HG03108 (cell line): ENCODE measurements at regions not wholly inside any gene's neighbourhood (a gene's known extent, or its start where the extent isn't known, plus 50 kb on each side); places are given as distances from the start of the nearest gene placed in this dataset.

Experiments
- ATAC-seq: cut with Tn5 transposase; IDR thresholded peaks from one replicate; pipeline ENCODE4 v1.9.1; 2021; ENCODE audit warnings: moderate library complexity; ENCODE audit not compliant: unreplicated experiment

DNA sequence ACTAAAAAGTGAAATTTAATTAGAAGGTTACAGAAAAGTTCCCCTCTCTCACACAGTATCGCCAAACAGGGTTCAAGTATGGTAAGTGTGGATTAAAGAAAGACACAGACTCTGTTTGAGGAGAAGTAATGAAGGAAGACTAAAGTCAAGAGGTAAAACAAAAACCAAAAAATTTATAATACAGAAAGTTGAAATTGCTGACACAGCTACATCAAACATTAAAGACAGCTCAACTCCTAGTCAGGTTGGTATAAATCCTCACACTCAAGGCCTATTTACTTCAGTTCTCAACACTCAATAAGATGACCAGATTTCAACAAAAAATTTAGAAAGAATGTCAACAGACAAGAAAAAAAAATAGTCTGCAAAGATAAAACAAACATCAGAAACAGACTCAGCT, 300.5 kb upstream of the LINC00305 start:
- no peak for ATAC-seq

DNA sequence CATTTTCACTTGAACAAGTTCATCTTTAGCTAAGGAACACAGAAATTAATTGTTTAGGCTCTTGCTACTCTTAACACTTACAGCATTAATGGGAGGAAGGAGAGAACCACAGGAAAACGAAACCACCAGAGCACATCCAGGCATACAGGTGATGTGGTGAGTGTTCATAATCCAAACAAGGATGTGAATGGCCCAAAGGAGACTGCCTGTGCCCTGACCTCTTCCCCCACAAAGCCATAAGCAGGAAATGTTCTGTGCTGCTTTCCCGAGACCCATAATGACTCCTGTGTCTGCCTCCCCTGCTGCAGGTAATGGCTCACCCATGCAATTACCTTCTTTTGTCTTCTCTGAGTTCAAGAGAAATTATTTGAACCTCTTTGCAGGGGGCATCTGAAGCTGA, 295.9 kb upstream of the LINC00305 start:
- ATAC-seq = no peak

DNA sequence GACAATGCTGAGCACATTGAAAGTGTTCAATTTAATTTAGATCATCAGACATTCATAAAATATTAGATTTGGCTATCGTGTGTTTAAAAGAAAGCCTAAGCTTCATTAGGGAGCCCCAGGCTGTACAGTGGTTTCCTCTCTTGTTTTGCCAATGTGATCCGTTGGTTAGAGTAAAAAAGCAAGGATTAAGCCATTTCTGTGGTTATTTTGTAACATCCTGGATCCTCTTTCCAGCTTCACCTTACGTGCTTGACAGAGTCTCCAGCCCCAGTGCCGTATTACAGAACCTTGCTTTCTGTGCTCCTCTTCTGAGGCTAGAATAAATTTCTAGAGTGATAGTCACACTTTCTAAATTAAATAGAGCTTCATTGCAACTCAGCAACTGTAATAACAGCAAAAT, 289.3 kb upstream of the LINC00305 start:
- ATAC-seq = no peak

DNA sequence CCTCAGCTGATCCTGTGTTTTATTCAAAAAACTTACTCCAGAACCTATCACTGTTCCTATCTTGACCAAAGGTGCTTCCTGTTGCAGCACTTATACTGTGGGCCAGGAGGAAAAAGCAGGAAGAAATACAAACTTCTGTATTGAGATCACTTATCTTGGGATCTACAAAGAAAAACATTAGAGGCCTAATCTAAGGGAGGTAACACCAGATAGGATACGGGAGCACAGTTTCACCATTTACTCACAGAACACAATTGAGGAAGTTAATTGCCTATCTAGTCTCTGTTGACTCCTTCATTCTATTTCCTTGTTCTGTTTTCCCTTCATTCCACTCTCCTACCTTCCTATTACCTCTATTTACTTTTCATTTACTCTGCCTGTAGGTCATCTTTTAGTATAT, 287.2 kb upstream of the LINC00305 start:
- no peak for ATAC-seq

DNA sequence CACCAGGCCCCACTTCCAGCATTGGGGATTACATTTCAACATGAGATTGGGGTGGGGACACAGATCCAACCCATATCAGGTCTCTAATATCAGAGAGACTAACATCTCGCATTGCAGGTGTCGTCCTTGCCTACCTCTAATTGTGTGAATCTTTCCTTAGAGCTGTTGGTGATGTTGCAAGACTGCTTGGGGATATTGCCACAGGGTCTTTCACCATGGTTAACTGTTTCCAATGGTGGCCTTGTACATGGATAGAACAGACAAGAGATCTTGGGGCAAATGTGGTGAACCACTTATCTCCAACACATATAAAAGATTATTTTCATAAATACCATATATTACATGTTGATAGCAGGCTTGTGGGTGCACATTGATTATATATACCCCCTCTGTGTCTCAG, 270.3 kb upstream of the LINC00305 start:
- no peak for ATAC-seq

DNA sequence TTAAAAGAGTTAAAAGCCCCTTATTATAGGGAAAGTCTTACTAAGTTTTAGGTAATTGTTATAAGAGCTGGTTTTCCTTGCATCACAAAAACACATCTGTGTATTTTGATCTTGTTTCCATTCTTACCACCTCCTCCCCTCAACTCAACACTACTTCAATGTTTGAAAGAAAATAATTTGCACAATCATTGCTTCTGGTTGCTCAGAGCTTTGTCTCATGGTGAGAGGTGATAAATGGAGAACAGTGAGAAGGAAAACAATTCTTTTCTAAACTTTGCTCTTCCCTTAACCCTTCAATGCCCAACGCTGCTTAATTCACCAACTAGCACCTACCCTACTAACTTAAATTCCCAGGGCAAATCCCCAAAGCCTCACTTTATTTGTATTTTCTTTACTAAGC, 268.1 kb upstream of the LINC00305 start:
- no peak for ATAC-seq

DNA sequence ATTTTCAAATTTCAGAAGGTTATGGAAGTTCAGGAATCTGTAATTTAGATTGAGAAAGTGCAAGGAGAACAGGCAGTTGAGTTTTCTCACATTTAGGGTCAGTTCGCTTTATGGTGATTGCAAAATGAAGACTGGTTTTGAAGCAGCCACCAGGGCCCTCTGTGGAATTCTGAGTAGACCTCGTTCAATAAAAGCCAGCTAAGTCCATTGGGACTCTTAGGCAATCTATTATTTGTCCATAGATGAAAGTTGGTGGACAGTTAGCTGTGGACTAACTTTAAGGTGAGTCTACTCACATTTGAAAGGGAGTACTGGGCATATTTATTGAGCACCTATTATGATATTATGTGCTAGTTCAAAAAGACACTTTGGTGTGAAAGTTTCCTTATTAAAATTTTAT, 266.3 kb upstream of the LINC00305 start:
- ATAC-seq = no peak

DNA sequence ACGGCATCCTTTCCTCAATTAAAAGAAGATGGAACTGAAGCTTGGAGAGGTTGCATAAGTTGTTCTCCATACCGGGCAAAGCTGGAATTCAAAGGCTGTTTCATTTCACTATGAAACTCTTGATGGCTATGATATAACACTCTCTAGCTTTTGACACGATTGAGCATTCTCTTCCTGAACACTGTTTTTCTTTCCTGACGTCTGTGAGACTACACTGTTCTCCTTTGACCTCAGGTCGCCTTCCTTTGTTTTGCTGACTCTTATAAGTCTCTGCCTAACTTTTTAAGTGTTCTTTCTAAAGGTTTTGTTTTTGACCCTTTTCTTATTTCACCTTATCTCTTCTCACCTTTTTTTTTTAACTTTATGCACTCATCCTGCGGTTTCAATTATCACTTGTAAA, 261.8 kb upstream of the LINC00305 start:
- ATAC-seq = no peak

DNA sequence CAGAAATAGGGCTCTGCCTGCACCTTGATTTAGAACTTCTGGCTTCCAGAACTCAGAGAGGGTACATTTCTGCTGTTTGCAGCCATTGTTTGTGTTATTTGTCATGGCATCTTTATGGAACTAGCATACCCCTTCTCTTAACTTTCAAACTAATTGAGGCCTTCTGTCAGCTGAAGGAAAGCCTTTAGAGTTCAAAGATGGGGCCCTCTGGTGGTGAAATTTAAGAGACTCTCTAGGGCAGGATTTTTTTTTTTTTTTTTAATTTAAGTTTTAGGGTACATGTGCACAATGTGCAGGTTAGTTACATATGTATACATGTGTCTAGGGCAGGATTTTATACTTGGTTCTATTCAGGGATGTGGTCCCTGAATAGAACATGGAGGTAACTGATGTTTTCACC, 260.6 kb upstream of the LINC00305 start:
- ATAC-seq = no peak

DNA sequence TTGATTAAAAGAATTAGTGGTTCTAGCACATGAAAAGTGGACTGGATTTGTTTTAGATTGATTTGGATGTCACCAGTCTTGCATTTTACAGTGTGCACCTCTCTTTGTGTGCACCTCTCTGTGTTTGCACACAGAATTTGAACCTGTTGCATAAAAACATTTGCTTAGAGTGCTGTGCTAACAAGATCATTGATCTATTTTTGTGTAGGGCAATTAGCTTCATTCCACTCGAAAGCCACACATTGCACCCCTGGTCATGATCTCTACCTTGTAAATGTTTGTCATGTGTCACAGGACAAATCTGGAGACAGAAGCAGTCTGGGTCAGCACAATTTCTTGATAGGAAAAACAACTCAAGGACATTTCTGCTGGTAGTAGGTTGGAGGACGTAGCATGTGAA, 258.7 kb upstream of the LINC00305 start:
- no peak for ATAC-seq

DNA sequence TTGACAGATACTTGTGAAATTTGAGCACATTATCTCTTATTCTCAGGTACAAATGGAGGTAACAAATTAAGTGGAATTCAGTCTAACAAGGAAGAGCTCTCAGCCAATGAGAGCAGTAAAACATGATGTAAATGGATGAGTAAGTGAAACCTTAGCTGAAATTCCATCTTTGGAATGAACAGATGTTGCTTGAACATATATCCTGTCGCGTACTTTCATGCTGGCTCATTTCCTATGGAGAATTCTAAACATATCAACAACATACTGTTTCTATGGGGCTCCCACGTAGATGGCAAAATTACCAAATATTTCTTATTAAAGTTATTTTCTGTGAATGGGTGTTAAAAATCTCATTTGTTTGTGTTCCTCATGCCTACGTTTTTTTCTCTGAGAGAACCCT, 256.3 kb upstream of the LINC00305 start:
- no peak for ATAC-seq

DNA sequence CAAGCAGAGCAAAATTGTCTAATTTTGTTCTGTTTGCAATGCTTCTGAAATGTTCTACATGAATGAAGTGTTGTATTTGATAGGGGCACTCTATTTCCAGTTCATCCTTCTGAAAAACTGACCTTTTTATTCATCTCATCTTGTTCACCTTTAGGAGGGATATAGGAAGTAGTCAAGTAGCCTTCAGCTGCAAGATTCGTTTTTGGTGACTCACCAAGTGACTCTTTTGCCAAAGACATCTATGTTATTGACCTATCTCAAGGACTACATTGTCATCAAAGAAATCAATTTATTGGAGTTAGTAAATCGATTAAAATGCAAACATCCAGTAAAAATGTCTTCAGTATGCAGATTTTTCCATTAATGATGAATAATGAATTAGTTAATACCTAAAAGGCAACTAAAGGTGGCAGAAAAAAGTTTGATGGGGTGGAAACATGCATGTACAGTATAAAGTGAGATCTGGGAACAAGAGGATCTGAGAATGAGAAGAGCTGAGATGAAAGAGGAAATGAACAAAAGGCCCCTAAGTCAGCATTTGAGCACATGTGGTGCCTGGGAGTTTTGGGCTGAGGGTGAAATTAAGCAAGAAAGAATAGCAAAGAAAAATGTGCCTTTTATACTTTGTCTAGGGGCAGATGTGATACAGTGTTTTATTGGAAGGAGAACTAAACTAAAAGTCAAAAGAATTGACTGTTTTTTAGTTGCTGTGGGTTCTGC, 255.1 kb upstream of the LINC00305 start:
- ATAC-seq = no peak

DNA sequence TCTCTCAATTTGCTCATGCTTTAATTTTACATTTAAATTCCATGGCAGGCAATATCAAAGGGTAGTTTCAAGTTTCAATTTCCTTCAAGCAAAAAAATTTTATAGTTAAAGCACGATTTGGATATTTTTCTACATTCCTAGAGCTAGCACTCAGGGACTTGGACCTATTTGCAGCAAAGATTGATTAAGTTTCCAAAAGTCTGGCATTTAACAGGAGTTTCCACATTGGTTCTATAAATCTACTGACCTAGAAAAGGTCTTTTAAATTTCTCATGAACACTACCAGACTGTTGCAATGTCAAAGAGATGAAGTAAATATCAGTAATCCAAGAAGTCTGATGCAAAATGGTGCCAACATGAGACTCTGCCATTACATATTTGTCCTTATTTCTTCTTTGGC, 253.7 kb upstream of the LINC00305 start:
- ATAC-seq = no peak

DNA sequence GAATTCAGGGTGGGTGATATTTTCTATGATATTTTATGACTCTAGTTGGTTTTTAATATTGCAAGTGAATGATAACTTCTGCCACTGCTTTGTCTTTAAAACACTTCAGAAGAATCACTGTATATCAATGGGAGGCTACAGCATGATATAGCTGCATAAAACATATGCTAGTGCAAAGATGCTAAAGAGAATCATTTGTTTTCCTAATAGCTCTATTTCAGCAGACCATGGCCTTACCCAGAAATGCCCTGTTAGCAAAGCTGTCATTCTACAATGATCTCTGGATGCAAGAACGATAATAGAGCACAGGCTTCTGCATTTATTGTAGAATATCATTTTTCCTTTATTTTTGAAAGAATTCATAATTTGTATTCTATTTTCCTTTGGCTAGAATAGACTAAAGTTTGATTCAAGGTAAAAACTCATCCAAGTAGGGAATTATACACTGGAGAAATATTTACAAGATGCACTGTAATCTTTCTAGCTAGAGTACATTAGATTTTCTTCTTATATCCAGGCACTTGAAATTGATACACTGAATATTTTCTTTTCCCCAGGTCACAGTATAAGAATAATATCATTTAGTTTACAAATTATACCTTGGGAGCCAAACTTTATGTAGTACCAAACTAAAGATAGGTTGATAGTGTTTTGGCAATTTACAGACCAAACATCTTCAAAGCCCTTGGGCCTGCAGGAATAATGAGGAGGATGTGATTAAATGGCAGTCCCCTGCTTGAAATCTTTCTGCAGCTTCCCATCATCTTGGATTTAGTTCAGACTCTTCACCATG, 252.6 kb upstream of the LINC00305 start:
- no peak for ATAC-seq

DNA sequence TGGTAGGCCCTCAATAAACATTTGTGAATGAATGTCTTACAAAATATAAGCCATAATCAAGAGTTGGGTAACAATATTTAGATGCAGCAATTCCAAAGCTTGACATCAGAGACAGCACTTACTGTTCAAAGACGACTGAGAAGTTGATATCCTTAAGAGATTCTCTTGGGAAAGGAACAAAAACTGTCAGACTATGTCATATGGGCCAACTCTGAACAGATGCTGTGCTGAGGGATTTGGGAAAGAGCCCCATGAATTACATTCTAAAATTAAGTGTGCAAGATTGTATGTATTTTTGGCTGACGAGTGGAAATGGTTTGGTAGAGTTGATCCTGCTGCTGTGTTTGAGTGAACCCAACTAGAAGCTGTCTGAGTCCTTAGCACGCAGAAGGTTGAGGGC, 250.7 kb upstream of the LINC00305 start:
- no peak for ATAC-seq

DNA sequence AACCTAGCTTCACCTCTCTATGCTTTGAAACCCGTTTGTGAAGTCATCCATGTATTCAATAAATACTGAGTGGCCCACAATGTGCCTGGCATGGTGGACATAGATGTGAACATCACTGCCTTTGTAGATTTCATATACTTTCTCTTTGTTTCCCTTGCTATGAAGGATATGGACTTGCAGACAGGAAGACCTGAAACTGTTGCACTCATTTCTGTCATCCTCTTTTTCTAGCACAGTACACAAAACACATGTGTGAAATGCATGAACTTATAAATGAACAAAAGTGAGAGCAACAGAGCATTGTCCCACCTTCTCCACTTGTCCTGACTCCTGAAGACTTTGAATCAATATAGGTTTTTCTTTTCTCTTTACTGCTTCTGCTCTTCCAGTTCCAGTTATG, 249.4 kb upstream of the LINC00305 start:
- ATAC-seq = no peak

DNA sequence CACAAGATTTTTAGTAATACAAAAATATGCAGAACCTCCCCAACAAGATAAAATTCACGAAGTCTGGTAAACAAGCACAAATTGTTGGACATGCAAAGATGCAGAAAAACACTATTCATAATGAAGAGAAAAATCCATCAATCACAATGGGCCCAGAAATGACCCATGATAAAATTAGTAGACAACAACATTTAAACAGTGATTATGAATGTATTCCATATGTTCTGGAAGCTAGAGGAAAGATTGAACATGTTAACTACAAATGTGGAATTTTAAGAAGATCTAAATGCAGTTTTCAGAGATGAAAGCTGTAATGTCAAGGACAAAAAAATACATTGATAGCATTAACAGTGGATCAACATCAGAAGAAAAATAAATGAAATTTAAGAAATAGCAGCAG, 243.3 kb upstream of the LINC00305 start:
- ATAC-seq = no peak

DNA sequence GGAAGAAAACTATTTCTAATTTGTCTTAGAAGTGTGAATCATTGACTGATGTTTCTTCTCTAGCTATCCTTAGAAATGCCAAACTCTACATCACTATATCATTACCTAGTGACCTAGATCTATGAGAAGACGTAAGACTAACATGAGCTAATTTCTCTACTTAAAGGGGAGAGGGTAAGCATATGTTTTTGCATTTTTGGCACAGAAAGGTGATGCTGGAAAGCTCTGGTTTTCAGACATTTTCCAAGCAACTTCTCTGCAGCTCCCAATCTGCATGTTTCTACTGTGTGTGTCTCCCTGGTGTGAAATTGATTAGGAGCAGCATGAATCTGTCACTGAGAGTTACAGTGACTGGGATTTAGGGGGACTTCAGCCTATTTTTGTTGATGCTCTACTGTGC, 235.2 kb upstream of the LINC00305 start:
- no peak for ATAC-seq

DNA sequence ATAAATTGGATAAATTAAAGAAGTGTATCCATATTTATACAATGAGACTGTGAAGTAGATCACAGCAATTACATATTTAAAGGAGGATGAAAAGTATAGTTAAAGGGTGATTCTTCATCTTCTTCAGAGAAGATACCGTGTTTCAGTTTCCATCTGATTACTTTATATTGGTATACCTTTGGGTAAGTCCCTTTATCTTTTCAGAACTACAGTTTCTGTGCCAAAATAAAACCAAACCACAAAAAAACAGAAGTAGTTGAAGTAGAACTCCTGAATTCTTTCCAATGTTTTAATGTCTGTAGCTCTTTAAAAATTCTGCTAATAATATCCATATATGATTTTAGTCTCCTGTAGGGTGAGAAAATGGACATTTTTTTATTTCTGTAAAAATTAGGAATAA, 231.2 kb upstream of the LINC00305 start:
- ATAC-seq = peak; percentile 96

DNA sequence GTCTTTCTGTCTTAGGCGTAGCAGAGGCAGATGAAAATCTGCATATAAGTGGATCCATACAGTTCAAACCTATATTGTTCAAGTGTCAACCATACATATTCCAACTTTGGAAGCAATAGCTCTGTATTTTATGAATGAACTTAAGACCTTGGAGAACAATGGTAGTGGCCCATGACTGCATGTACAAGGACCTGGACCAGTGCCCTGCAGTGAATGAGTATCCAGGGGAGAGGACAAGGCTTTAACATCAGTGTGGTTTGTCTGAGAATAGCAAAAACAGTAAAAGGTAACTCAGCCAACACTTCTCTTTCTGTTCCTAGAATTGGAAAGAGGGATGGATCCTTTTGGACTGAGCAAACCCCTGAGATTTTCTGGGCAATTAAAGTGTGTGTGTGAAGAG, 230.8 kb upstream of the LINC00305 start:
- no peak for ATAC-seq

DNA sequence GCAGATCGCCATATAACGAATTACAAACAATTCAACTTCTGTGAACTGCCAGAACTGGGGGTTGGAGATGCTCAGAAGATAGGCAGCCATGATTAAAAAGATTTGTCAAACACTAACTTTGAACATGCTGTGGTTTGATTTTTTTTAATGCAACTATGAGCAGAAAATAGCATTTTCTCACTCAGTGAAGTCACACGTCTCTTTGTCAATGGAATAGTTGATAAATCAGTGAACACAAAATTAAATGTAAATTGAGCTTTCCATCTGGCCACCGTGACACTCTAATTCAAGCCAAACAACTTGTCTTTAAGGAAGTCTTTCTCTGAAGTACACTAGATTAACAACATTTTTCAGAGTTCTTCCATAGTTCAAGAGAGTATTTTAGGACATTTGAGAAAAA, 228.6 kb upstream of the LINC00305 start:
- ATAC-seq = no peak

DNA sequence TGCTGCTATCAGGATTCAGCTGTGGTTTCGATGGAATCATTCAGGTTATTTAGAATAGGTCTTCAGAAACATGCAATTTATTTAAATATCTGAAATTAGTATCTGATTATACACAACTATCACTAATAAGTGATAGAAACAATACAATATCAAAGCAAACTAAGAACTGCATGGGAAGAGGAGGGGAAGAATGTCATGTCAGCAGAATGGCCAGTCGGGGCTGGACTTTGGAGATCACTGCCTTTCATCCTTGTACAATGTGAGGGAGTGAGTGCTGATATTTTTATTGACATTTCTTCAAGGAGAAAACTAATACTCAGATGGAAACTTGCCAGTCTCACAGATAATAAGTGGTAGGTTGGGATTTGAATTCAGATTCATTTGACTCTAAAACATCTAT, 224.0 kb upstream of the LINC00305 start:
- no peak for ATAC-seq
